Mammary epithelial cell (primary cell): ENCODE measurements at regions not wholly inside any gene's neighbourhood (a gene's known extent, or its start where the extent isn't known, plus 50 kb on each side); places are given as distances from the start of the nearest gene placed in this dataset.

Source experiments
- CTCF ChIP-seq, 2 donors: IDR thresholded peaks in 1 of 2; conservative IDR thresholded peaks in 1 of 2; 2 replicates each; pipeline ENCODE4 v1.5.1; 2011 to 2012; ENCODE audit warnings: inconsistent platforms in 2 of 2, low read length in 2 of 2, mild to moderate bottlenecking in 2 of 2, control low read depth in 1 of 2, low read depth in 1 of 2; ENCODE audit not compliant: insufficient read depth in 1 of 2; ENCODE audit errors: extremely low read depth in 1 of 2
- EZH2 ChIP-seq: IDR thresholded peaks from 2 replicates; pipeline ENCODE4 v1.6.1; 2012; ENCODE audit warnings: low read length, inconsistent platforms, borderline replicate concordance

- TF ChIP-seq CTCF (conservative IDR thresholded peaks at IDR 0.05 in 1 of 2, IDR thresholded peaks at IDR 0.05 in 1 of 2; ENCODE audit: extremely low read depth in 1 of 2, insufficient read depth in 1 of 2, low read depth in 1 of 2, low read length in 2 of 2) (no peak), EZH2 (no peak)
Measured at GRCh38 chr3:159845737-159846136, 142.9 kb upstream of the IL12A start.
